SK-N-SH treated with all-trans-retinoic acid at 6 μM for 48 hours (cell line): ENCODE measurements at regions not wholly inside any gene's neighbourhood (a gene's known extent, or its start where the extent isn't known, plus 50 kb on each side); places are given as distances from the start of the nearest gene placed in this dataset.

Experiments used
- ATAC-seq: fragments of 200-7000 bp; cut with Tn5 transposase; 3 replicates; pipeline ENCODE4 v1.9.1; 2020; ENCODE audit warnings: mild to moderate bottlenecking, moderate library complexity
- ARNTL ChIP-seq: fragments of 450-650 bp; formaldehyde crosslinking; IDR thresholded peaks from 2 replicates; pipeline ENCODE4 v1.5.0; 2020; ENCODE audit warnings: low read depth, mild to moderate bottlenecking, moderate library complexity, borderline replicate concordance
- BACH2 ChIP-seq: fragments of 250-450 bp; sonication (Bioruptor Pico); IDR thresholded peaks from 2 replicates; pipeline ENCODE4 v1.9.0; 2021; ENCODE audit warnings: mild to moderate bottlenecking, borderline replicate concordance
- CREB5 ChIP-seq: fragments of 250-450 bp; sonication (Bioruptor Pico); IDR thresholded peaks from 2 replicates; pipeline ENCODE4 v1.5.1; 2020; ENCODE audit warnings: low read depth, mild to moderate bottlenecking, moderate library complexity
- CSDC2 ChIP-seq: fragments of 250-450 bp; sonication (Bioruptor Pico); IDR thresholded peaks from 2 replicates; pipeline ENCODE4 v1.5.0; 2020; ENCODE audit warnings: mild to moderate bottlenecking, moderate library complexity
- CSRNP3 ChIP-seq: fragments of 250-450 bp; sonication (Bioruptor Pico); IDR thresholded peaks from 2 replicates; pipeline ENCODE4 v1.5.1; 2021; ENCODE audit warnings: mild to moderate bottlenecking, moderate library complexity
- ESRRG ChIP-seq: fragments of 250-450 bp; sonication (Bioruptor Pico); IDR thresholded peaks from 2 replicates; pipeline ENCODE4 v1.6.1; 2021; ENCODE audit warnings: mild to moderate bottlenecking
- ISL1 ChIP-seq: fragments of 250-450 bp; sonication (Bioruptor Pico); IDR thresholded peaks from 2 replicates; pipeline ENCODE4 v2.1.2; 2022; ENCODE audit warnings: mild to moderate bottlenecking, moderate library complexity
- OSR1 ChIP-seq: fragments of 250-450 bp; sonication (Bioruptor Pico); IDR thresholded peaks from 2 replicates; pipeline ENCODE4 v1.8.0; 2022; ENCODE audit warnings: moderate library complexity, mild to moderate bottlenecking, inconsistent platforms
- PATZ1 ChIP-seq: fragments of 250-450 bp; sonication (Bioruptor Pico); IDR thresholded peaks from 2 replicates; pipeline ENCODE4 v1.8.0; 2020; ENCODE audit warnings: mild to moderate bottlenecking, moderate library complexity, borderline replicate concordance
- POU6F1 ChIP-seq: fragments of 250-450 bp; sonication (Bioruptor Pico); IDR thresholded peaks from 2 replicates; pipeline ENCODE4 v1.8.0; 2021; ENCODE audit warnings: low read depth, mild to moderate bottlenecking, moderate library complexity, borderline replicate concordance
- PPARA ChIP-seq: fragments of 250-450 bp; sonication (Bioruptor Pico); IDR thresholded peaks from 2 replicates; pipeline ENCODE4 v1.5.0; 2020; ENCODE audit warnings: mild to moderate bottlenecking, borderline replicate concordance
- RARB ChIP-seq: fragments of 250-450 bp; sonication (Bioruptor Pico); IDR thresholded peaks from 2 replicates; pipeline ENCODE4 v1.8.0; 2021; ENCODE audit warnings: mild to moderate bottlenecking, moderate library complexity
- SNAI2 ChIP-seq: fragments of 250-450 bp; sonication (Bioruptor Pico); IDR thresholded peaks from 2 replicates; pipeline ENCODE4 v1.5.0; 2020; ENCODE audit warnings: mild to moderate bottlenecking, moderate library complexity
- TCF4 ChIP-seq: fragments of 250-450 bp; sonication (Bioruptor Pico); IDR thresholded peaks from 2 replicates; pipeline ENCODE4 v1.8.0; 2021; ENCODE audit warnings: mild to moderate bottlenecking, moderate library complexity, borderline replicate concordance
- TOX ChIP-seq: fragments of 250-450 bp; sonication (Bioruptor Pico); IDR thresholded peaks from 2 replicates; pipeline ENCODE4 v1.8.0; 2021; ENCODE audit warnings: mild to moderate bottlenecking, moderate library complexity, borderline replicate concordance
- TSHZ2 ChIP-seq: fragments of 250-450 bp; sonication (Bioruptor Pico); IDR thresholded peaks from 2 replicates; pipeline ENCODE4 v1.5.0; 2020; ENCODE audit warnings: mild to moderate bottlenecking, moderate library complexity
- ZC3H10 ChIP-seq: fragments of 250-450 bp; sonication (Bioruptor Pico); IDR thresholded peaks from 2 replicates; pipeline ENCODE4 v1.5.1; 2021; ENCODE audit warnings: mild to moderate bottlenecking, moderate library complexity
- ZFP3 ChIP-seq: fragments of 250-450 bp; sonication (Bioruptor Pico); IDR thresholded peaks from 2 replicates; pipeline ENCODE4 v1.5.0; 2020; ENCODE audit warnings: mild to moderate bottlenecking, moderate library complexity
- ZFP30 ChIP-seq: fragments of 450-650 bp; formaldehyde crosslinking; IDR thresholded peaks from 2 replicates; pipeline ENCODE4 v1.5.0; 2022; ENCODE audit warnings: mild to moderate bottlenecking, moderate library complexity
- ZNF565 ChIP-seq: fragments of 450-650 bp; formaldehyde crosslinking; conservative IDR thresholded peaks from 2 replicates; pipeline ENCODE4 v1.5.0; 2020; ENCODE audit warnings: low read depth, mild to moderate bottlenecking, moderate library complexity
- ZNF70 ChIP-seq: fragments of 450-650 bp; formaldehyde crosslinking; IDR thresholded peaks from 2 replicates; pipeline ENCODE4 v1.5.0; 2020; ENCODE audit warnings: mild to moderate bottlenecking, moderate library complexity
- ZNF8 ChIP-seq: fragments of 450-650 bp; formaldehyde crosslinking; IDR thresholded peaks from 2 replicates; pipeline ENCODE4 v1.5.0; 2020; ENCODE audit warnings: mild to moderate bottlenecking, moderate library complexity

- TF ChIP-seq POU6F1 (CRISPR knock-in tag) = no peak
- no peak for TF ChIP-seq CSDC2 (CRISPR knock-in tag)
- TF ChIP-seq ZFP3 (CRISPR knock-in tag) = no peak
- TF ChIP-seq ZNF70 (CRISPR knock-in tag) = no peak
- no peak for TF ChIP-seq RARB
- TF ChIP-seq TSHZ2 (CRISPR knock-in tag) = no peak
- no peak for TF ChIP-seq ZFP30
- TF ChIP-seq BACH2 (CRISPR knock-in tag) = no peak
- no peak for TF ChIP-seq TOX (CRISPR knock-in tag)
- no peak for TF ChIP-seq CREB5 (CRISPR knock-in tag)
- TF ChIP-seq OSR1 (CRISPR knock-in tag) = no peak
- no peak for TF ChIP-seq PPARA (CRISPR knock-in tag)
- TF ChIP-seq PATZ1 (CRISPR knock-in tag) = no peak
- ATAC-seq = no peak
Observed at GRCh38 chr6:125547381-125547780, 202.1 kb upstream of the HEY2 start.

GRCh38 chr6:125549202-125549884 is 200.1 kb upstream of the HEY2 start:
- no peak for ATAC-seq
- no peak for TF ChIP-seq ZNF70 (CRISPR knock-in tag)
- no peak for TF ChIP-seq ZNF565 (CRISPR knock-in tag)
- TF ChIP-seq CSRNP3 (CRISPR knock-in tag) = no peak
- no peak for TF ChIP-seq TCF4 (CRISPR knock-in tag)
- no peak for TF ChIP-seq ZFP3 (CRISPR knock-in tag)
- no peak for TF ChIP-seq ZNF8 (CRISPR knock-in tag)
- no peak for TF ChIP-seq CSDC2 (CRISPR knock-in tag)
- no peak for TF ChIP-seq PPARA (CRISPR knock-in tag)
- TF ChIP-seq CREB5 (CRISPR knock-in tag) = no peak
- no peak for TF ChIP-seq ESRRG (CRISPR knock-in tag)
- TF ChIP-seq TOX (CRISPR knock-in tag) = no peak
- TF ChIP-seq ARNTL (CRISPR knock-in tag) = no peak
- TF ChIP-seq ZFP30 = no peak
- TF ChIP-seq ISL1 (CRISPR knock-in tag) = no peak
- TF ChIP-seq POU6F1 (CRISPR knock-in tag) = no peak
- no peak for TF ChIP-seq ZC3H10 (CRISPR knock-in tag)
- TF ChIP-seq SNAI2 = no peak
- no peak for TF ChIP-seq PATZ1 (CRISPR knock-in tag)
- TF ChIP-seq BACH2 (CRISPR knock-in tag) = no peak
- no peak for TF ChIP-seq RARB
